Amniotic epithelial cell (primary cell): ENCODE measurements at regions not wholly inside any gene's neighbourhood (a gene's known extent, or its start where the extent isn't known, plus 50 kb on each side); places are given as distances from the start of the nearest gene placed in this dataset.

Experiments used
- DNase-seq: peaks from one replicate; pipeline ENCODE4 v3.0.0-alpha.2; 2010; ENCODE audit warnings: low read depth

- peak; percentile 94 for DNase-seq
Observed at GRCh38 chr2:8004250-8004681, 677.6 kb upstream of the ID2 start.

GRCh38 chr2:8006181-8006580 is 675.7 kb upstream of the ID2 start:
- no peak for DNase-seq

- DNase-seq = no peak
Observed at GRCh38 chr2:8006626-8007025, 675.2 kb upstream of the ID2 start.

- DNase-seq = peak; percentile 14
Observed at GRCh38 chr2:8009010-8009597, 672.8 kb upstream of the ID2 start.

- DNase-seq = no peak
Observed at GRCh38 chr2:8015848-8016600, 665.8 kb upstream of the ID2 start.

- DNase-seq = no peak
Observed at GRCh38 chr2:8016688-8017087, 665.2 kb upstream of the ID2 start.

GRCh38 chr2:8018956-8019355 is 662.9 kb upstream of the ID2 start:
- DNase-seq = no peak

- DNase-seq = no peak
Observed at GRCh38 chr2:8019934-8020333, 661.9 kb upstream of the ID2 start.

- no peak for DNase-seq
Observed at GRCh38 chr2:8021921-8022320, 659.9 kb upstream of the ID2 start.

GRCh38 chr2:8022908-8023640 is 658.8 kb upstream of the ID2 start:
- DNase-seq = no peak

GRCh38 chr2:8024506-8024905 is 657.4 kb upstream of the ID2 start:
- DNase-seq = no peak

- no peak for DNase-seq
Observed at GRCh38 chr2:8026381-8026780, 655.5 kb upstream of the ID2 start.

GRCh38 chr2:8027387-8027786 is 654.5 kb upstream of the ID2 start:
- no peak for DNase-seq

GRCh38 chr2:8028036-8028435 is 653.8 kb upstream of the ID2 start:
- no peak for DNase-seq

- DNase-seq = no peak
Observed at GRCh38 chr2:8028436-8028835, 653.4 kb upstream of the ID2 start.

- DNase-seq = no peak
Observed at GRCh38 chr2:8028981-8029380, 652.9 kb upstream of the ID2 start.

GRCh38 chr2:8030573-8031303 is 651.1 kb upstream of the ID2 start:
- peak; percentile 34 for DNase-seq

- DNase-seq = no peak
Observed at GRCh38 chr2:8031370-8031769, 650.5 kb upstream of the ID2 start.

GRCh38 chr2:8033546-8034096 is 648.2 kb upstream of the ID2 start:
- DNase-seq = no peak

- DNase-seq = peak; percentile 9
Observed at GRCh38 chr2:8036366-8036765, 645.5 kb upstream of the ID2 start.

- no peak for DNase-seq
Observed at GRCh38 chr2:8039732-8040131, 642.1 kb upstream of the ID2 start.

GRCh38 chr2:8043295-8043694 is 638.6 kb upstream of the ID2 start:
- no peak for DNase-seq
